ENCODE measurements at regions not wholly inside any gene's neighbourhood (a gene's known extent, or its start where the extent isn't known, plus 50 kb on each side); places are given as distances from the start of the nearest gene placed in this dataset.

DNA sequence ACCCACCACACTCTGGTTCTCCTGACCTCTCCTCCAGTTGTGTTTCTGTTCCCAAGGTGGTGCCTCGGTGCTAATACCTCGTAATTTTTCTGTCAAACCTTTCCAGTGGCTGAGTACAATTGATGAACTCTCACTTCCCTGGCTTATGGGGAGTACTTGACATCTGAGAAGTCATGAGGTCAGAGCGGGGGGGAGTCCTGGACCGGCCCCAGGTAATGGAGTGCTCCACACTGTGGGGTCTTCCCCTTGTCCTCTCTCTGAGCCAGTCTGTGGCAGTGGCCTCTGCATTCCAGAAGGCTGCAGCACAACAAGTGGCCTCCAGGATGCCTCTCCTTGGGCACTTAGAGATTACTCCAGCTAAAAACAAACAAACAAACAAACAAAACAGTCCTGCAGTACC lies 122.5 kb upstream of the TRIM2 start:
- Histone ChIP-seq H3K27me3 (ENCODE audit: control insufficient read depth, insufficient read depth, low read length) (no peaks in the 10 kb centered on the region), H3K27ac (ENCODE audit: low read depth, low read length) (no peak overlapping the region), H3K4me1 (ENCODE audit: control insufficient read depth, insufficient read depth, low read length) (no peaks in the 10 kb centered on the region)

GRCh38 chr4:153082322-153083301 lies 121.6 kb upstream of the TRIM2 start:
- H3K4me3 ChIP-seq (ENCODE audit: low read length) = no peak overlapping the region
- no peaks in the 10 kb centered on the region for H3K4me1 ChIP-seq (ENCODE audit: control insufficient read depth, insufficient read depth, low read length)
- H3K27me3 ChIP-seq (ENCODE audit: control insufficient read depth, insufficient read depth, low read length) = no peaks in the 10 kb centered on the region
- H3K9ac ChIP-seq (ENCODE audit: low read length) = no peak overlapping the region
- no peaks in the 10 kb centered on the region for H3K36me3 ChIP-seq (ENCODE audit: control insufficient read depth, insufficient read depth, low read length)
- no peak overlapping the region for H3K27ac ChIP-seq (ENCODE audit: low read depth, low read length)

More for the DNA sequence above, 122.5 kb upstream of the TRIM2 start:
- Histone ChIP-seq H3K36me3 (ENCODE audit: control insufficient read depth, insufficient read depth, low read length) (no peaks in the 10 kb centered on the region), H3K4me3 (ENCODE audit: low read length) (no peak overlapping the region), H3K9ac (ENCODE audit: low read length) (no peak overlapping the region)

- Histone ChIP-seq H3K9ac (ENCODE audit: low read length) (no peak overlapping the region), H3K27ac (ENCODE audit: low read depth, low read length) (no peak overlapping the region), H3K4me1 (ENCODE audit: control insufficient read depth, insufficient read depth, low read length) (no peaks in the 10 kb centered on the region)
Measured at GRCh38 chr4:153083447-153083947, 120.7 kb upstream of the TRIM2 start.

GRCh38 chr4:153084224-153084979 lies 119.8 kb upstream of the TRIM2 start:
- Histone ChIP-seq H3K27ac (ENCODE audit: low read depth, low read length) (no peak overlapping the region), H3K36me3 (ENCODE audit: control insufficient read depth, insufficient read depth, low read length) (no peaks in the 10 kb centered on the region), H3K27me3 (ENCODE audit: control insufficient read depth, insufficient read depth, low read length) (no peaks in the 10 kb centered on the region), H3K9ac (ENCODE audit: low read length) (no peak overlapping the region), H3K4me3 (ENCODE audit: low read length) (no peak overlapping the region), H3K4me1 (ENCODE audit: control insufficient read depth, insufficient read depth, low read length) (no peaks in the 10 kb centered on the region)

More at GRCh38 chr4:153083447-153083947, 120.7 kb upstream of the TRIM2 start:
- H3K27me3 ChIP-seq (ENCODE audit: control insufficient read depth, insufficient read depth, low read length) = no peaks in the 10 kb centered on the region
- no peaks in the 10 kb centered on the region for H3K36me3 ChIP-seq (ENCODE audit: control insufficient read depth, insufficient read depth, low read length)
- H3K4me3 ChIP-seq (ENCODE audit: low read length) = no peak overlapping the region

GRCh38 chr4:153084980-153085630 lies 119.1 kb upstream of the TRIM2 start:
- Histone ChIP-seq H3K27me3 (ENCODE audit: control insufficient read depth, insufficient read depth, low read length) (no peaks in the 10 kb centered on the region), H3K4me3 (ENCODE audit: low read length) (no peak overlapping the region), H3K4me1 (ENCODE audit: control insufficient read depth, insufficient read depth, low read length) (no peaks in the 10 kb centered on the region), H3K36me3 (ENCODE audit: control insufficient read depth, insufficient read depth, low read length) (no peaks in the 10 kb centered on the region), H3K27ac (ENCODE audit: low read depth, low read length) (no peak overlapping the region), H3K9ac (ENCODE audit: low read length) (no peak overlapping the region)

- Histone ChIP-seq H3K27me3 (ENCODE audit: control insufficient read depth, insufficient read depth, low read length) (no peaks in the 10 kb centered on the region), H3K4me3 (ENCODE audit: low read length) (no peak overlapping the region), H3K9ac (ENCODE audit: low read length) (no peak overlapping the region), H3K27ac (ENCODE audit: low read depth, low read length) (no peak overlapping the region), H3K4me1 (ENCODE audit: control insufficient read depth, insufficient read depth, low read length) (no peaks in the 10 kb centered on the region), H3K36me3 (ENCODE audit: control insufficient read depth, insufficient read depth, low read length) (no peaks in the 10 kb centered on the region)
Measured at GRCh38 chr4:153087671-153088194, 116.5 kb upstream of the TRIM2 start.

DNA sequence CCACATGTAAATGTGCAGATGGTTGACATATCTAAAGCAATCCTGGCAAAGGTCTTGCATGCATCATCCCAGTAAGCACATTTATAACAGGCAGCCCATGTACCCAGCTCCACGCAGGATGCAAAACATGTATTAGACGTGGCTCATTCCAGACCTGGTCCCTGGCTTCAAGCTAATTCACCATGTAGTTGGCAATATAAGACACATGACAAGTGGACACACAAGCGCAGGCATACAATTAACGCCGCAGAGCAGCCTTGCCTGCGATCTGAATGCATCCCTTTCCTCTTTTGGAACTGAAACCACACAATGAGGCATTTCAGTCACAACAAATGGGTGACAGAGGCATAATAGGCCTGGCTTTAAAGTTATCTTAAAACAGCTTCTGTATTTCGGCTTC lies 114.5 kb upstream of the TRIM2 start:
- Histone ChIP-seq H3K36me3 (ENCODE audit: control insufficient read depth, insufficient read depth, low read length) (no peaks in the 10 kb centered on the region), H3K27ac (ENCODE audit: low read depth, low read length) (no peak overlapping the region), H3K9ac (ENCODE audit: low read length) (no peak overlapping the region), H3K27me3 (ENCODE audit: control insufficient read depth, insufficient read depth, low read length) (no peaks in the 10 kb centered on the region), H3K4me1 (ENCODE audit: control insufficient read depth, insufficient read depth, low read length) (no peaks in the 10 kb centered on the region), H3K4me3 (ENCODE audit: low read length) (no peak overlapping the region)

- Histone ChIP-seq H3K27ac (ENCODE audit: low read depth, low read length) (no peak overlapping the region), H3K4me3 (ENCODE audit: low read length) (no peak overlapping the region)
Measured at GRCh38 chr4:153090181-153090580, 114.1 kb upstream of the TRIM2 start.

GRCh38 chr4:153090670-153091385 lies 113.4 kb upstream of the TRIM2 start:
- no peak overlapping the region for H3K9ac ChIP-seq (ENCODE audit: low read length)
- no peak overlapping the region for H3K27ac ChIP-seq (ENCODE audit: low read depth, low read length)
- no peaks in the 10 kb centered on the region for H3K27me3 ChIP-seq (ENCODE audit: control insufficient read depth, insufficient read depth, low read length)
- no peak overlapping the region for H3K4me3 ChIP-seq (ENCODE audit: low read length)
- H3K4me1 ChIP-seq (ENCODE audit: control insufficient read depth, insufficient read depth, low read length) = no peaks in the 10 kb centered on the region
- H3K36me3 ChIP-seq (ENCODE audit: control insufficient read depth, insufficient read depth, low read length) = no peaks in the 10 kb centered on the region

More at GRCh38 chr4:153090181-153090580, 114.1 kb upstream of the TRIM2 start:
- no peak overlapping the region for H3K9ac ChIP-seq (ENCODE audit: low read length)
- H3K4me1 ChIP-seq (ENCODE audit: control insufficient read depth, insufficient read depth, low read length) = no peaks in the 10 kb centered on the region
- no peaks in the 10 kb centered on the region for H3K27me3 ChIP-seq (ENCODE audit: control insufficient read depth, insufficient read depth, low read length)
- H3K36me3 ChIP-seq (ENCODE audit: control insufficient read depth, insufficient read depth, low read length) = no peaks in the 10 kb centered on the region

- Histone ChIP-seq H3K9ac (ENCODE audit: low read length) (no peak overlapping the region), H3K36me3 (ENCODE audit: control insufficient read depth, insufficient read depth, low read length) (no peaks in the 10 kb centered on the region), H3K4me3 (ENCODE audit: low read length) (no peak overlapping the region), H3K4me1 (ENCODE audit: control insufficient read depth, insufficient read depth, low read length) (no peaks in the 10 kb centered on the region), H3K27ac (ENCODE audit: low read depth, low read length) (no peak overlapping the region), H3K27me3 (ENCODE audit: control insufficient read depth, insufficient read depth, low read length) (no peaks in the 10 kb centered on the region)
Measured at GRCh38 chr4:153093396-153093795, 110.8 kb upstream of the TRIM2 start.

DNA sequence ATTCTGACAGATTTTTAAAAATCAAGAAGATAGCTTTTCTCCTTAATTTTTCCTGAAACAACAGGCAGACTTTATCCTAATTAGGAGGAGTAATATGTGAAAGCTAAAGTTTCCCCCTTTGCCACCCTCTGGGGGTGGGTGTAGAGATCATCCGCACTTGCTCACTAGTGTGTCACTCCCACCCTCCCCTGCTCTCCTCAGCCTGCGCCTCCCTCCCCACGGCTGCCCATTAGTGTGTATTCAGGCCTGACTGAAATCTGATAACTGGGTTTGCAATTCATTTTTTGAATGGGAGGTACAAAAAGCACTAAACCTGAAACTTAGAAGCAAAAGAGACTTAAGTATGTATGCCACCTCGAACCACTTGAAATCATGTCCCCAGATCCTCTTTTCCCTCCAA lies 110.4 kb upstream of the TRIM2 start:
- Histone ChIP-seq H3K27ac (ENCODE audit: low read depth, low read length) (no peak overlapping the region), H3K9ac (ENCODE audit: low read length) (no peak overlapping the region), H3K36me3 (ENCODE audit: control insufficient read depth, insufficient read depth, low read length) (no peaks in the 10 kb centered on the region), H3K4me1 (ENCODE audit: control insufficient read depth, insufficient read depth, low read length) (no peaks in the 10 kb centered on the region), H3K4me3 (ENCODE audit: low read length) (no peak overlapping the region), H3K27me3 (ENCODE audit: control insufficient read depth, insufficient read depth, low read length) (no peaks in the 10 kb centered on the region)
